Mucosa of stomach (tissue), 1 donor: ENCODE measurements at regions not wholly inside any gene's neighbourhood (a gene's known extent, or its start where the extent isn't known, plus 50 kb on each side); places are given as distances from the start of the nearest gene placed in this dataset.

Experiments used
- H3K27me3 ChIP-seq: one replicate; pipeline ENCODE4 v1.7.0; 2013; ENCODE audit warnings: mild to moderate bottlenecking, low read length; ENCODE audit not compliant: control insufficient read depth, insufficient read depth
- H3K36me3 ChIP-seq: one replicate; pipeline ENCODE4 v1.7.0; 2013; ENCODE audit warnings: low read length; ENCODE audit not compliant: control insufficient read depth, insufficient read depth
- H3K4me1 ChIP-seq: one replicate; pipeline ENCODE4 v1.7.0; 2013; ENCODE audit warnings: mild to moderate bottlenecking, low read length; ENCODE audit not compliant: control insufficient read depth, insufficient read depth
- H3K4me3 ChIP-seq: one replicate; pipeline ENCODE4 v1.7.0; 2013; ENCODE audit warnings: low read length
- H3K9ac ChIP-seq: one replicate; pipeline ENCODE4 v1.7.0; 2013; ENCODE audit warnings: mild to moderate bottlenecking, low read length, moderate library complexity
- H3K9me3 ChIP-seq: one replicate; pipeline ENCODE4 v1.7.0; 2013; ENCODE audit warnings: mild to moderate bottlenecking, low read length, moderate library complexity; ENCODE audit not compliant: control insufficient read depth
- donor health status: Pancreatic carcinoma.

DNA sequence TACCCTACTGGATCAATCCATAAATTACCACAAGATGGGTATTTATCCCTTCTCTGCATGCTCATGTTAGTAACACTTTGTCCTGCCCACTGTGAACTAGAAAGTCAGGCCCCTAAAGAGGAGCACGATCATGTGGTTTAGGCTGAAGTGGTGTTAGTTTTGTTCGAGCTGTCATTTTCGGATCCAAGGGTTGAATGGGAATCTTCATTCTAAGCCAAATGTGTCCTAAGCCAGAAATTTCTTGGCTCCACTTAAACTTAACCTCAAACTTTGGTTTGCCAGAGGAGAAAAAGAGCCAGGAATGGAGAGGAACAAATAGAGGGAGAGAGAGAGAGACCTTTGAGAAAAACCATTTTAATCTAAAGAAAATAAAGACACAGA is 837.7 kb upstream of the ZNF608 start:
- no peaks in the 10 kb centered on the region for H3K27me3 ChIP-seq
- H3K4me1 ChIP-seq, result no peaks in the 10 kb centered on the region
- H3K9ac ChIP-seq, result no peak overlapping the region
- H3K9me3 ChIP-seq, result no peaks in the 10 kb centered on the region
- no peak overlapping the region for H3K4me3 ChIP-seq
- H3K36me3 ChIP-seq, result no peaks in the 10 kb centered on the region

- Histone ChIP-seq H3K4me1 (no peaks in the 10 kb centered on the region), H3K9ac (no peak overlapping the region), H3K27me3 (no peaks in the 10 kb centered on the region), H3K36me3 (no peaks in the 10 kb centered on the region), H3K9me3 (no peaks in the 10 kb centered on the region), H3K4me3 (no peak overlapping the region)
Observed at GRCh38 chr5:125587631-125588030, 835.6 kb upstream of the GRAMD2B start.

DNA sequence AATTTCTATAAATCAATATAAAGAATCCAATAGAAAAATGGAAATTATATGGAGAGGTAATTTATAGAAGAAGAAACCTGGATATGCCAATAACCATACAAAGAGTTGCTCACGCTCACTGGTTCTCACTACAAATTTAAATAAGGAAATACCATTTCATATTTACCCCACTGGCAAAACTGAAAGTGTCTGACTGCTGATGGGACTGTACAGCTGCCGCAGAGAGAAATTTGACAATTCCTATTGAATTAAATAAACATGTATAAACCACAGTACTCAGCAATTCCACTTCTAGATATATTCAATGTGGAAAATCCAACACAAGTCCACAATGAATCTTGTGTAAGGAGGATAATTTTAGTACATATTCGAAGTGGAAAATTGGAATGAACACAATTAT is 830.4 kb upstream of the GRAMD2B start:
- Histone ChIP-seq H3K27me3 (no peaks in the 10 kb centered on the region), H3K9me3 (no peaks in the 10 kb centered on the region), H3K9ac (no peak overlapping the region), H3K4me1 (no peaks in the 10 kb centered on the region), H3K36me3 (no peaks in the 10 kb centered on the region), H3K4me3 (no peak overlapping the region)

DNA sequence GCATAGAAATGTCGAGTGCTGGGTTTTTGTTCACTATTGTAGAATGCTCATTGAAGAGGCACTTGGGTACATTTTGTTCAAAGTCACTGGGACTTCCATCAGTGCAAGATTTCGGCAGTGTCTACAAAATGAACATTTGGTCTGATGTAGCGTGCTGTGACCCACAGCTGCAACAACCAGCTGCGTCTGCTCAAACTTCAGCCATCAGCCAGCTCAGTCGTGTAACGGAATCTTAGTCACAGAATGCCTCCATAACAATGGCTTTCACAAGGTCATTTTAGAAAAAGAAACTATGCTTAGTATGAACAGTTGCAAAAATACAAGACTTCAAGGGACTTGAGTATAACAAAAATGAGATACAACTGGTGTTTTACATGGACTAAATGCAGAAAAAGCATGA is 828.1 kb upstream of the GRAMD2B start:
- Histone ChIP-seq H3K36me3 (no peaks in the 10 kb centered on the region), H3K4me1 (no peaks in the 10 kb centered on the region), H3K9ac (no peak overlapping the region), H3K4me3 (no peak overlapping the region), H3K9me3 (no peaks in the 10 kb centered on the region), H3K27me3 (no peaks in the 10 kb centered on the region)

DNA sequence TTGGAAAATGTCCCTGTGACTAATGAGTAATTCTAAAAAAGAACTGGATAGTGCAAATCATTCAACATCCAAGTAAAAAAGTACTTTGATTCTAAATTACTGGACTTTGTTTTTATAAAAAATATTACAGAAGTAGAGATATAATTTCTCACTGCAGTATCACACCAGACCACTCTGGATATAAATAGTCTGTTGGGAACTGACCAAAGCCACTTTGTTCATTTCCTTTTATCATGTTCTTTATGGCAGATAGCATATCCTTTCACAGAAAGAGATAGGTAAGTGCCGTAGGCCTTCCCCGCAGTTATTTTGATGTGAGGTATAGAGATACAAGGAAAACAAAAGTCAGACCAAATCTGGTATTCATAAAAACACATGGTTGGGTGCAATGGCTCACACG is 827.4 kb upstream of the GRAMD2B start:
- no peaks in the 10 kb centered on the region for H3K27me3 ChIP-seq
- H3K4me3 ChIP-seq, result no peak overlapping the region
- H3K9ac ChIP-seq, result no peak overlapping the region
- no peaks in the 10 kb centered on the region for H3K4me1 ChIP-seq
- no peaks in the 10 kb centered on the region for H3K9me3 ChIP-seq
- H3K36me3 ChIP-seq, result no peaks in the 10 kb centered on the region

DNA sequence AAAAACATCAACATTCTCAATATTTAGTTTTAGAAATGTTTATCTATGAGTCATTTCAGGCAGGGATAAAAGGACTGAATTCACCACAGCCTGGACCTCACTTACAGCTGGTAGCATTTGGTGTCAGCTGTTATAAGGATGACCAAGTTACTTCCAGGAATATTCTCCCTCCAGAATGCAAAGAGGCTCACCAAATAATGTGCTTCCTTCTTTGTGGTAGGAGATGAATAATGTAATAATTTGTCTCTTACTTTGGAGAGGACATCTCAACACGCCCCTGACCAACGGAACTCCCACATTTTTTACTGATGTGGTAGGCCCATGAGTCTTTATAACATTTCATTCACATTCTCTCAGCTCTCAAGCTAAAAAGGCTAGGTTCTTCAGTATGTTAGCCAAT is 825.9 kb upstream of the GRAMD2B start:
- Histone ChIP-seq H3K27me3 (no peaks in the 10 kb centered on the region), H3K9me3 (no peaks in the 10 kb centered on the region), H3K4me1 (no peaks in the 10 kb centered on the region), H3K9ac (no peak overlapping the region), H3K4me3 (no peak overlapping the region), H3K36me3 (no peaks in the 10 kb centered on the region)

- Histone ChIP-seq H3K4me1 (no peaks in the 10 kb centered on the region), H3K36me3 (no peaks in the 10 kb centered on the region), H3K4me3 (no peak overlapping the region), H3K27me3 (no peaks in the 10 kb centered on the region), H3K9ac (no peak overlapping the region), H3K9me3 (no peaks in the 10 kb centered on the region)
Observed at GRCh38 chr5:125600559-125600958, 822.6 kb upstream of the GRAMD2B start.

GRCh38 chr5:125602184-125602583 is 821.0 kb upstream of the GRAMD2B start:
- H3K36me3 ChIP-seq, result no peaks in the 10 kb centered on the region

GRCh38 chr5:125603321-125603720 is 819.9 kb upstream of the GRAMD2B start:
- no peak overlapping the region for H3K4me3 ChIP-seq
- no peaks in the 10 kb centered on the region for H3K36me3 ChIP-seq
- no peak overlapping the region for H3K9ac ChIP-seq
- no peaks in the 10 kb centered on the region for H3K4me1 ChIP-seq
- no peaks in the 10 kb centered on the region for H3K9me3 ChIP-seq
- no peaks in the 10 kb centered on the region for H3K27me3 ChIP-seq

More at GRCh38 chr5:125602184-125602583, 821.0 kb upstream of the GRAMD2B start:
- H3K9ac ChIP-seq, result no peak overlapping the region
- no peaks in the 10 kb centered on the region for H3K4me1 ChIP-seq
- no peaks in the 10 kb centered on the region for H3K9me3 ChIP-seq
- no peaks in the 10 kb centered on the region for H3K27me3 ChIP-seq
- no peak overlapping the region for H3K4me3 ChIP-seq

- Histone ChIP-seq H3K9ac (no peak overlapping the region), H3K9me3 (no peaks in the 10 kb centered on the region), H3K36me3 (no peaks in the 10 kb centered on the region), H3K4me3 (no peak overlapping the region), H3K4me1 (no peaks in the 10 kb centered on the region), H3K27me3 (no peaks in the 10 kb centered on the region)
Observed at GRCh38 chr5:125604104-125604503, 819.1 kb upstream of the GRAMD2B start.

DNA sequence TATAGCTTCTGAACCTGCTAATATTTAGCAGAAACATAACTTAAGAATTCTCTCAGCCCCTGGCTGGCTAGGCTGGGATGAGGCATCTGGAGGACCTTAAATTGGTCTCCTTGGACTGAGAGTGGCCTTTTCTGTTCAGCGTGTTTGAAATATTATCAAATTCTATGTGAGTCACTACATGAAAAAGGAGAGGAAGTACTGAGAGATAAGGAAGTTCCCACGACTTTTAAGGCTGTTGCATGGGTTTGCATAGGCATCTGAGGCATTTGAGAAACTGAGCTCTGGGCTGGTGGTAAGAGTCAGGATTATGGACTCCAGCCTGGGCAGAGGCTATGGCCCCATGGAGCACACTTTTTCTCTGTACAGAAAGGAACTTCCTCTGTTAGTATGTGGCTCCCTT is 816.2 kb upstream of the GRAMD2B start:
- H3K9me3 ChIP-seq, result no peaks in the 10 kb centered on the region
- H3K36me3 ChIP-seq, result no peaks in the 10 kb centered on the region
- no peak overlapping the region for H3K4me3 ChIP-seq
- no peaks in the 10 kb centered on the region for H3K27me3 ChIP-seq
- no peaks in the 10 kb centered on the region for H3K4me1 ChIP-seq
- no peak overlapping the region for H3K9ac ChIP-seq

DNA sequence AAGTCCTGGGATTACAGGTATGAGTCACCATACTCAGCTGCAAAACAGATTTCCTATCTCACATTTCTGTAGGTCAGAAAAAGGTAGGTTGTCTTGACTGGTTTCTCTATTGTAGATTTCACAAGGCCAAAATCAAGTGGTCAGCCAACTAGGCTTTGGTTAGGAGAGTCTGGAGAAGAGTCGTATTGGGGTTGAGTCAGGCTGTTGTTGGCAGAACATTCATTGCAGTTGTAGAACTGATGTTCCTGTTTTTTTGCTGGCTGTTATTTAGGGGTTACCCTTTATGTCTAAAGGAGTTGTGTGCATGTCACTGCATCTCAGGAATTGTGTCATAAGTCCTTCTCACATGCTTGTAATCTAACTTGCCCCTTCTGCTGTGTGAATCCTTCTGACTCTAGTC is 814.2 kb upstream of the GRAMD2B start:
- Histone ChIP-seq H3K4me1 (no peaks in the 10 kb centered on the region), H3K9me3 (no peaks in the 10 kb centered on the region), H3K27me3 (no peaks in the 10 kb centered on the region), H3K9ac (no peak overlapping the region), H3K36me3 (no peaks in the 10 kb centered on the region), H3K4me3 (no peak overlapping the region)

DNA sequence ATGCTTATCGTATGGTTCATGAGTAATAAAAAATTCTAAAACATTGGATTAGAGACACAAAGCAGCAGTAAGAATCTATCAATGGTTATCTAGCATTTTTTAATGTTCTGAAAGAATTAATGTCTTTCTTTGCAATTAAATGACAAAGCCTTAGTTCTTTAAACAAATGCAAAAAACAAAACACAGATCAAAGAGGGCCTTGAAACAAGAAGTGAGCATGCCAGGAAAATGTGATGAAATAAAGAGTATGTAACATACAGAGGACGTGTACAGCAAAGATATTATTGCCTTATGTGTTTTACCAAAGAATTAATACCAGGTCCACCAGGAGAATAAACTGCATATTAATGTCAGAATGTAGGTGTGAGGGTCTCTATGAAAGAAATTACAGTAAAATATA is 812.3 kb upstream of the GRAMD2B start:
- Histone ChIP-seq H3K9ac (no peak overlapping the region), H3K27me3 (no peaks in the 10 kb centered on the region), H3K36me3 (no peaks in the 10 kb centered on the region), H3K4me3 (no peak overlapping the region), H3K4me1 (no peaks in the 10 kb centered on the region), H3K9me3 (no peaks in the 10 kb centered on the region)
